ENCODE measurements at regions not wholly inside any gene's neighbourhood (a gene's known extent, or its start where the extent isn't known, plus 50 kb on each side); places are given as distances from the start of the nearest gene placed in this dataset.

DNA sequence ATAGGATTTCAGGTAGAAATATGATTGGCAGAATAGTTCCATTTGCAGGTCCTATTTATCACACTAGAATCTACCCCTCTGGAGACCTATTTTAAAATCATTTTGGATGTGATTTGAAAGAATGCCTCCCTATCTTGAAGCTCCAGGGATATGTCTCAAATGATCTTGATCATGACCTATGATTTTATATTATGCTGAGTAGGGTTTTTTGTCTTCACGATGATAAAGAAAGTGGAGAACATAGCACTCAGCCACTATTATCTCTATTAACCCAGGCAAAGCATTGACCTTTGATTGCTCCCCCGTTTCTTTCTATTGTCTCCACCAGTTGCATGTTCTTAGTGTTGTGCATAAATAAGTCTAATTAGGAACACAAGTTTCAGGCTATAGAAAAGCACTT, 307.9 kb downstream of the BLID start:
- Histone ChIP-seq H3K79me2 (ENCODE audit: insufficient read depth, low read length) (no peaks in the 10 kb centered on the region), H3K4me2 (ENCODE audit: low read length) (no peak overlapping the region), H3K4me1 (ENCODE audit: control insufficient read depth in 1 of 2, insufficient read depth in 2 of 2, low read length in 2 of 2) (no peaks in the 10 kb centered on the region), H3K36me3 (ENCODE audit: control insufficient read depth in 1 of 2, insufficient read depth in 2 of 2, low read length in 2 of 2) (no peaks in the 10 kb centered on the region), H3K27me3 (ENCODE audit: insufficient read depth, low read length) (no peaks in the 10 kb centered on the region), H3K4me3 (replicated peaks in 1 of 2; ENCODE audit: low read depth in 1 of 2, low read length in 2 of 2) (no peak overlapping the region), H4K20me1 (ENCODE audit: insufficient read depth) (no peaks in the 10 kb centered on the region), H3K27ac (ENCODE audit: low read depth, low read length) (no peak overlapping the region), H3K9me2 (ENCODE audit: insufficient read depth) (no peaks in the 10 kb centered on the region), H3K9me3 (ENCODE audit: control insufficient read depth in 1 of 2, insufficient read depth in 1 of 2, low read depth in 1 of 2, low read length in 2 of 2) (peaks cover 0 to 9% of the 10 kb centered on the region in 2 experiments; a peak in 1 of 4 replicates), H2AFZ (ENCODE audit: low read depth, low read length, poor library complexity, severe bottlenecking) (no peak overlapping the region), H3K9ac (ENCODE audit: low read length) (no peak overlapping the region)
- DNase-seq (ENCODE audit: low read depth, low spot score), result no peak
- intact Hi-C loops (cut with micrococcal nuclease), result no loop called here
- TF ChIP-seq EZH2 (IDR thresholded peaks at IDR 0.05), result no peak
- TF ChIP-seq, protein P1, sequence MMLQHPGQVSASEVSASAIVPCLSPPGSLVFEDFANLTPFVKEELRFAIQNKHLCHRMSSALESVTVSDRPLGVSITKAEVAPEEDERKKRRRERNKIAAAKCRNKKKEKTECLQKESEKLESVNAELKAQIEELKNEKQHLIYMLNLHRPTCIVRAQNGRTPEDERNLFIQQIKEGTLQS (IDR thresholded peaks at IDR 0.05), result no peak
- no peak for TF ChIP-seq CBX3 (IDR thresholded peaks at IDR 0.05; ENCODE audit: low read depth)
- no peak for TF ChIP-seq EGR1 (IDR thresholded peaks at IDR 0.05; ENCODE audit: low read depth)
- TF ChIP-seq CEBPB (IDR thresholded peaks at IDR 0.05; ENCODE audit: low read depth), result no peak
- TF ChIP-seq RAD21 (IDR thresholded peaks at IDR 0.05; ENCODE audit: low read depth), result no peak
- no peak for TF ChIP-seq TCF7L2 (IDR thresholded peaks at IDR 0.05; ENCODE audit: borderline replicate concordance, extremely low read depth, insufficient read depth, insufficient read length)
- no peak for TF ChIP-seq JUND (IDR thresholded peaks at IDR 0.05)
- no peak for TF ChIP-seq FOSL1 (IDR thresholded peaks at IDR 0.05; ENCODE audit: low read depth)
- no peak for TF ChIP-seq ELF1 (IDR thresholded peaks at IDR 0.05; ENCODE audit: borderline replicate concordance, low read depth)
- TF ChIP-seq, protein P2, sequence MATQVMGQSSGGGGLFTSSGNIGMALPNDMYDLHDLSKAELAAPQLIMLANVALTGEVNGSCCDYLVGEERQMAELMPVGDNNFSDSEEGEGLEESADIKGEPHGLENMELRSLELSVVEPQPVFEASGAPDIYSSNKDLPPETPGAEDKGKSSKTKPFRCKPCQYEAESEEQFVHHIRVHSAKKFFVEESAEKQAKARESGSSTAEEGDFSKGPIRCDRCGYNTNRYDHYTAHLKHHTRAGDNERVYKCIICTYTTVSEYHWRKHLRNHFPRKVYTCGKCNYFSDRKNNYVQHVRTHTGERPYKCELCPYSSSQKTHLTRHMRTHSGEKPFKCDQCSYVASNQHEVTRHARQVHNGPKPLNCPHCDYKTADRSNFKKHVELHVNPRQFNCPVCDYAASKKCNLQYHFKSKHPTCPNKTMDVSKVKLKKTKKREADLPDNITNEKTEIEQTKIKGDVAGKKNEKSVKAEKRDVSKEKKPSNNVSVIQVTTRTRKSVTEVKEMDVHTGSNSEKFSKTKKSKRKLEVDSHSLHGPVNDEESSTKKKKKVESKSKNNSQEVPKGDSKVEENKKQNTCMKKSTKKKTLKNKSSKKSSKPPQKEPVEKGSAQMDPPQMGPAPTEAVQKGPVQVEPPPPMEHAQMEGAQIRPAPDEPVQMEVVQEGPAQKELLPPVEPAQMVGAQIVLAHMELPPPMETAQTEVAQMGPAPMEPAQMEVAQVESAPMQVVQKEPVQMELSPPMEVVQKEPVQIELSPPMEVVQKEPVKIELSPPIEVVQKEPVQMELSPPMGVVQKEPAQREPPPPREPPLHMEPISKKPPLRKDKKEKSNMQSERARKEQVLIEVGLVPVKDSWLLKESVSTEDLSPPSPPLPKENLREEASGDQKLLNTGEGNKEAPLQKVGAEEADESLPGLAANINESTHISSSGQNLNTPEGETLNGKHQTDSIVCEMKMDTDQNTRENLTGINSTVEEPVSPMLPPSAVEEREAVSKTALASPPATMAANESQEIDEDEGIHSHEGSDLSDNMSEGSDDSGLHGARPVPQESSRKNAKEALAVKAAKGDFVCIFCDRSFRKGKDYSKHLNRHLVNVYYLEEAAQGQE (IDR thresholded peaks at IDR 0.05; ENCODE audit: low read depth), result no peak
- TF ChIP-seq, protein P3, sequence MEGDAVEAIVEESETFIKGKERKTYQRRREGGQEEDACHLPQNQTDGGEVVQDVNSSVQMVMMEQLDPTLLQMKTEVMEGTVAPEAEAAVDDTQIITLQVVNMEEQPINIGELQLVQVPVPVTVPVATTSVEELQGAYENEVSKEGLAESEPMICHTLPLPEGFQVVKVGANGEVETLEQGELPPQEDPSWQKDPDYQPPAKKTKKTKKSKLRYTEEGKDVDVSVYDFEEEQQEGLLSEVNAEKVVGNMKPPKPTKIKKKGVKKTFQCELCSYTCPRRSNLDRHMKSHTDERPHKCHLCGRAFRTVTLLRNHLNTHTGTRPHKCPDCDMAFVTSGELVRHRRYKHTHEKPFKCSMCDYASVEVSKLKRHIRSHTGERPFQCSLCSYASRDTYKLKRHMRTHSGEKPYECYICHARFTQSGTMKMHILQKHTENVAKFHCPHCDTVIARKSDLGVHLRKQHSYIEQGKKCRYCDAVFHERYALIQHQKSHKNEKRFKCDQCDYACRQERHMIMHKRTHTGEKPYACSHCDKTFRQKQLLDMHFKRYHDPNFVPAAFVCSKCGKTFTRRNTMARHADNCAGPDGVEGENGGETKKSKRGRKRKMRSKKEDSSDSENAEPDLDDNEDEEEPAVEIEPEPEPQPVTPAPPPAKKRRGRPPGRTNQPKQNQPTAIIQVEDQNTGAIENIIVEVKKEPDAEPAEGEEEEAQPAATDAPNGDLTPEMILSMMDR (IDR thresholded peaks at IDR 0.05 in 2 of 3, conservative IDR thresholded peaks at IDR 0.05 in 1 of 3; ENCODE audit: borderline replicate concordance in 1 of 3, insufficient read depth in 1 of 3, low read depth in 2 of 3, low read length in 2 of 3), result no peak
- no peak for TF ChIP-seq SRF (IDR thresholded peaks at IDR 0.05; ENCODE audit: low read depth)
- TF ChIP-seq, protein P4, sequence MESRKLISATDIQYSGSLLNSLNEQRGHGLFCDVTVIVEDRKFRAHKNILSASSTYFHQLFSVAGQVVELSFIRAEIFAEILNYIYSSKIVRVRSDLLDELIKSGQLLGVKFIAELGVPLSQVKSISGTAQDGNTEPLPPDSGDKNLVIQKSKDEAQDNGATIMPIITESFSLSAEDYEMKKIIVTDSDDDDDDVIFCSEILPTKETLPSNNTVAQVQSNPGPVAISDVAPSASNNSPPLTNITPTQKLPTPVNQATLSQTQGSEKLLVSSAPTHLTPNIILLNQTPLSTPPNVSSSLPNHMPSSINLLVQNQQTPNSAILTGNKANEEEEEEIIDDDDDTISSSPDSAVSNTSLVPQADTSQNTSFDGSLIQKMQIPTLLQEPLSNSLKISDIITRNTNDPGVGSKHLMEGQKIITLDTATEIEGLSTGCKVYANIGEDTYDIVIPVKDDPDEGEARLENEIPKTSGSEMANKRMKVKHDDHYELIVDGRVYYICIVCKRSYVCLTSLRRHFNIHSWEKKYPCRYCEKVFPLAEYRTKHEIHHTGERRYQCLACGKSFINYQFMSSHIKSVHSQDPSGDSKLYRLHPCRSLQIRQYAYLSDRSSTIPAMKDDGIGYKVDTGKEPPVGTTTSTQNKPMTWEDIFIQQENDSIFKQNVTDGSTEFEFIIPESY (IDR thresholded peaks at IDR 0.05; ENCODE audit: extremely low read depth, insufficient replicate concordance, low read length), result no peak
- TF ChIP-seq, protein P5, sequence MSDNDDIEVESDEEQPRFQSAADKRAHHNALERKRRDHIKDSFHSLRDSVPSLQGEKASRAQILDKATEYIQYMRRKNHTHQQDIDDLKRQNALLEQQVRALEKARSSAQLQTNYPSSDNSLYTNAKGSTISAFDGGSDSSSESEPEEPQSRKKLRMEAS (IDR thresholded peaks at IDR 0.05), result no peak
- TF ChIP-seq EZH2phosphoT487 (IDR thresholded peaks at IDR 0.05; ENCODE audit: borderline replicate concordance), result no peak
- POLR2A ChIA-PET, result no interaction called here
- CTCF ChIA-PET, result no interaction called here
- BruUV-seq (replicated peaks), result no TSS peak
- ATAC-seq, result no peak
- RAD21 ChIA-PET (ENCODE audit: low non-redundant PET in 1 of 2, low total read pairs in 2 of 2, uncharacterized antibody in 2 of 2, unreplicated experiment in 2 of 2), result no interaction called here

Measured in HCT116 (cell line).